SK-N-SH (cell line): ENCODE measurements at regions not wholly inside any gene's neighbourhood (a gene's known extent, or its start where the extent isn't known, plus 50 kb on each side); places are given as distances from the start of the nearest gene placed in this dataset.

ENCODE experiments used
- CTCF ChIA-PET: fragments of 300-600, 350-600 bp; formaldehyde crosslinking; extraction: SDS; loops from one replicate; lab custom pipeline; 2021; lab: Yijun Ruan, JAX
- POLR2A ChIA-PET: fragments of 350-600 bp; sonication (Branson Sonifier 250); formaldehyde crosslinking; extraction: SDS; loops from one replicate; lab custom pipeline; 2020; ENCODE audit warnings: antibody characterized with exemption, inconsistent platforms; lab: Yijun Ruan, JAX
- DNase-seq: peaks from one replicate; pipeline ENCODE4 v3.0.0; 2012
- H2AFZ ChIP-seq: fragments of 200-600 bp; sonication (generic); 2 replicates; pipeline ENCODE4 v1.8.1; 2016; ENCODE audit warnings: antibody characterized with exemption, mild to moderate bottlenecking, low read depth
- H3F3A ChIP-seq: fragments of 200-600 bp; sonication (generic); replicated peaks from 2 replicates; pipeline ENCODE3; 2016; ENCODE audit warnings: antibody characterized with exemption, mild to moderate bottlenecking; ENCODE audit not compliant: insufficient read depth
- H3K27ac ChIP-seq, 2 experiments: fragments of 200-500 bp in 1 of 2; fragments of 200-600 bp in 1 of 2; sonication (Bioruptor generic) in 1 of 2; sonication (generic), shearing (Covaris generic) in 1 of 2; 2 replicates each; pipeline versions ENCODE4 v1.5.1 to v1.6.1; 2014 to 2016; ENCODE audit warnings: low read depth in 2 of 2, inconsistent platforms in 1 of 2, low read length in 1 of 2, mild to moderate bottlenecking in 1 of 2, mixed read lengths in 1 of 2
- H3K27me3 ChIP-seq: fragments of 200-600 bp; sonication (generic), shearing (Covaris generic); 2 replicates; pipeline ENCODE4 v1.6.1; 2016; ENCODE audit warnings: mixed run types; ENCODE audit not compliant: insufficient read depth
- H3K36me3 ChIP-seq, 2 experiments: fragments of 200-500 bp in 1 of 2; fragments of 200-600 bp in 1 of 2; sonication (Bioruptor generic) in 1 of 2; sonication (generic) in 1 of 2; replicated peaks in 1 of 2; 2 replicates each; pipeline versions ENCODE3 to v1.5.1; 2014 to 2016; ENCODE audit warnings: low read length in 1 of 2, mild to moderate bottlenecking in 1 of 2; ENCODE audit not compliant: insufficient read depth in 2 of 2, control insufficient read depth in 1 of 2
- H3K4me1 ChIP-seq, 2 experiments: fragments of 200-500 bp in 1 of 2; fragments of 200-600 bp in 1 of 2; sonication (Bioruptor generic) in 1 of 2; sonication (generic), shearing (Covaris generic) in 1 of 2; 2 replicates each; pipeline versions ENCODE4 v1.5.1 to v1.6.1; 2014 to 2016; ENCODE audit warnings: low read depth in 1 of 2, low read length in 1 of 2, mixed run types in 1 of 2; ENCODE audit not compliant: insufficient read depth in 2 of 2, control insufficient read depth in 1 of 2
- H3K4me2 ChIP-seq: fragments of 200-600 bp; sonication (generic), shearing (Covaris generic); 2 replicates; pipeline ENCODE4 v1.6.1; 2017; ENCODE audit warnings: mixed run types
- H3K4me3 ChIP-seq, 2 experiments: fragments of 200-500 bp in 1 of 2; fragments of 200-600 bp in 1 of 2; sonication (Bioruptor generic) in 1 of 2; sonication (generic), shearing (Covaris generic) in 1 of 2; 2 replicates each; pipeline versions ENCODE4 v1.5.1 to v1.8.1; 2014 to 2016; ENCODE audit warnings: low read depth in 2 of 2, inconsistent platforms in 1 of 2, low read length in 1 of 2, mild to moderate bottlenecking in 1 of 2, mixed read lengths in 1 of 2, moderate library complexity in 1 of 2
- H3K79me2 ChIP-seq: fragments of 200-600 bp; sonication (generic); 2 replicates; pipeline ENCODE4 v1.8.1; 2017; ENCODE audit warnings: mild to moderate bottlenecking; ENCODE audit not compliant: insufficient read depth
- H3K9ac ChIP-seq: fragments of 200-600 bp; sonication (generic); 2 replicates; pipeline ENCODE4 v1.6.1; 2017; ENCODE audit warnings: mixed run types
- H3K9me2 ChIP-seq: fragments of 200-600 bp; sonication (generic); 2 replicates; pipeline ENCODE4 v1.6.1; 2017; ENCODE audit warnings: mixed run types
- H3K9me3 ChIP-seq: fragments of 200-600 bp; sonication (generic); 2 replicates; pipeline ENCODE4 v1.6.1; 2017; ENCODE audit warnings: mixed run types, mild to moderate bottlenecking, moderate library complexity
- H4K20me1 ChIP-seq: fragments of 200-600 bp; sonication (generic); 2 replicates; pipeline ENCODE4 v1.6.1; 2017; ENCODE audit warnings: mild to moderate bottlenecking, mixed run types; ENCODE audit not compliant: insufficient read depth
- ELF1 ChIP-seq: IDR thresholded peaks from 2 replicates; pipeline ENCODE4 v1.4.0; 2012
- EP300 ChIP-seq, 2 experiments: IDR thresholded peaks; 2 replicates each; pipeline versions ENCODE4 v1.4.0 to v1.6.1; 2012; ENCODE audit warnings: borderline replicate concordance in 1 of 2, low read depth in 1 of 2, low read length in 1 of 2
- FOSL2 ChIP-seq: IDR thresholded peaks from 2 replicates; pipeline ENCODE4 v1.4.0; 2012; ENCODE audit warnings: low read depth, mild to moderate bottlenecking, moderate library complexity, borderline replicate concordance
- FOXM1 ChIP-seq: IDR thresholded peaks from 2 replicates; pipeline ENCODE4 v1.4.0; 2012; ENCODE audit warnings: low read depth, mild to moderate bottlenecking
- GATA2 ChIP-seq: sonication (generic); formaldehyde crosslinking; IDR thresholded peaks from 2 replicates; pipeline ENCODE4 v1.5.0; 2020; ENCODE audit warnings: mild to moderate bottlenecking, missing genetic modification reagents
- JUND ChIP-seq: IDR thresholded peaks from 2 replicates; pipeline ENCODE4 v1.4.0; 2012
- MXI1 ChIP-seq: IDR thresholded peaks from 2 replicates; pipeline ENCODE4 v1.6.1; 2012; ENCODE audit warnings: mild to moderate bottlenecking, low read depth, low read length, improper control_type of control experiment
- NFIC ChIP-seq: IDR thresholded peaks from 2 replicates; pipeline ENCODE4 v1.4.0; 2012; ENCODE audit warnings: borderline replicate concordance
- RCOR1 ChIP-seq: fragments of 150-350 bp; IDR thresholded peaks from 2 replicates; pipeline ENCODE4 v1.6.1; 2017; ENCODE audit warnings: antibody characterized with exemption, low read length
- REST ChIP-seq: IDR thresholded peaks from 2 replicates; pipeline ENCODE4 v1.6.1; 2012; ENCODE audit warnings: mild to moderate bottlenecking, low read depth, low read length, moderate library complexity
- RFX5 ChIP-seq: IDR thresholded peaks from 2 replicates; pipeline ENCODE4 v1.6.1; 2012; ENCODE audit warnings: mild to moderate bottlenecking, improper control_type of control experiment, low read length
- SMC3 ChIP-seq: IDR thresholded peaks from 2 replicates; pipeline ENCODE4 v1.6.1; 2012; ENCODE audit warnings: low read depth, low read length, improper control_type of control experiment
- TEAD4 ChIP-seq: IDR thresholded peaks from 2 replicates; pipeline ENCODE4 v1.4.0; 2012; ENCODE audit warnings: mild to moderate bottlenecking, borderline replicate concordance; ENCODE audit not compliant: insufficient read depth
- YY1 ChIP-seq: IDR thresholded peaks from 2 replicates; pipeline ENCODE4 v1.4.0; 2012; ENCODE audit warnings: low read depth, mild to moderate bottlenecking
- WGBS: methylation state at CpG from one replicate; pipeline ENCODE4 v1.1.6; 2017; ENCODE audit warnings: low lambda C conversion rate; 5-methylcytosine and 5-hydroxymethylcytosine counted together
- TF ChIP-seq, protein P1 (sequence below): IDR thresholded peaks from 2 replicates; pipeline ENCODE4; 2012
- TF ChIP-seq, protein P2 (sequence below): IDR thresholded peaks from 2 replicates; pipeline ENCODE4 v1.4.0; 2012; ENCODE audit warnings: low read depth

DNA sequence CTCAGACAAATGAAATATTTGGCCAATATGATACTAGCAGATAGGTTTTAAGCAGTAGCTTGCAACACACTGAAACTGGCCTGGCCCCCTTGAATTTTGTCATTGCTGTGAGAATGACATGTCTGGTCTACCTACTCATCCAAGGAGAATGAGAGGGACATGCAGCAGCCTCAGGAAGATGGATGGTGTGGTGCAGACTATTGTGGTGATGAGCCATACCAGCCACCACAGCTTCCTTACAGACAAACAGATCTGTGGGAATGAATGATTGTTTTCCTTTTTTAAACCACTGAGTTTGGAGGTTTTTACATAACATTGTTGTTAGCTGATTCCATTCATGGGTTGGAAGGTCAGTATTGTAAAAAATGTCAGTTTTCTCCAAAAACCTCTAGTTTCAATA, 133.7 kb upstream of the POU1F1 start:
- TF ChIP-seq JUND = no peak
- no peak for TF ChIP-seq RCOR1
- TF ChIP-seq FOXM1 = no peak
- TF ChIP-seq MXI1 = no peak
- no peak for TF ChIP-seq GATA2 (CRISPR knock-in tag)
- no peak for TF ChIP-seq YY1
- TF ChIP-seq TEAD4 = no peak
- TF ChIP-seq SMC3 = no peak
- no peak for TF ChIP-seq RFX5
- TF ChIP-seq EP300 (IDR thresholded peaks at IDR 0.05; ENCODE audit: borderline replicate concordance in 1 of 2, low read depth in 1 of 2, low read length in 1 of 2) = no peak
- TF ChIP-seq, protein P1, sequence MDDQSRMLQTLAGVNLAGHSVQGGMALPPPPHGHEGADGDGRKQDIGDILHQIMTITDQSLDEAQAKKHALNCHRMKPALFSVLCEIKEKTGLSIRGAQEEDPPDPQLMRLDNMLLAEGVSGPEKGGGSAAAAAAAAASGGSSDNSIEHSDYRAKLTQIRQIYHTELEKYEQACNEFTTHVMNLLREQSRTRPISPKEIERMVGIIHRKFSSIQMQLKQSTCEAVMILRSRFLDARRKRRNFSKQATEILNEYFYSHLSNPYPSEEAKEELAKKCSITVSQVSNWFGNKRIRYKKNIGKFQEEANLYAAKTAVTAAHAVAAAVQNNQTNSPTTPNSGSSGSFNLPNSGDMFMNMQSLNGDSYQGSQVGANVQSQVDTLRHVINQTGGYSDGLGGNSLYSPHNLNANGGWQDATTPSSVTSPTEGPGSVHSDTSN = no peak
- no peak for TF ChIP-seq REST
- TF ChIP-seq ELF1 = no peak
- Histone ChIP-seq H3K27ac (no peak overlapping the region), H3K4me3 (no peak overlapping the region), H4K20me1 (no peaks in the 10 kb centered on the region), H3K27me3 (no peaks in the 10 kb centered on the region; the same call in 1 of the 2 replicates), H3K79me2 (no peaks in the 10 kb centered on the region), H3K9ac (no peak overlapping the region), H3K4me2 (no peak overlapping the region), H3K36me3 (no peaks in the 10 kb centered on the region), H3K9me2 (no peaks in the 10 kb centered on the region), H2AFZ (no peak overlapping the region), H3K9me3 (no peaks in the 10 kb centered on the region), H3F3A (no peaks in the 10 kb centered on the region), H3K4me1 (no peaks in the 10 kb centered on the region)
- ChIA-PET CTCF (no interaction called here), POLR2A (no interaction called here)
- no peak for DNase-seq

GRCh38 chr3:87398168-87398801, 121.9 kb upstream of the POU1F1 start:
- ChIA-PET POLR2A (no interaction called here), CTCF (no interaction called here)
- Histone ChIP-seq H3K4me1 (no peaks in the 10 kb centered on the region), H3K36me3 (no peaks in the 10 kb centered on the region), H2AFZ (no peak overlapping the region), H3K4me3 (no peak overlapping the region), H3K9me2 (no peaks in the 10 kb centered on the region), H4K20me1 (no peaks in the 10 kb centered on the region), H3K27me3 (no peaks in the 10 kb centered on the region), H3F3A (no peaks in the 10 kb centered on the region), H3K27ac (no peak overlapping the region), H3K4me2 (no peak overlapping the region), H3K9me3 (no peaks in the 10 kb centered on the region), H3K9ac (no peak overlapping the region), H3K79me2 (no peaks in the 10 kb centered on the region)
- WGBS = 5% methylated on average over 4 of the region's 4 CpGs
- no peak for DNase-seq
- TF ChIP-seq NFIC (no peak), FOSL2 (no peak), RCOR1 (no peak), RFX5 (no peak), MXI1 (no peak), YY1 (no peak)
- TF ChIP-seq, protein P2, sequence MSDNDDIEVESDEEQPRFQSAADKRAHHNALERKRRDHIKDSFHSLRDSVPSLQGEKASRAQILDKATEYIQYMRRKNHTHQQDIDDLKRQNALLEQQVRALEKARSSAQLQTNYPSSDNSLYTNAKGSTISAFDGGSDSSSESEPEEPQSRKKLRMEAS = no peak
